AG09319 (cell line): ENCODE measurements at regions not wholly inside any gene's neighbourhood (a gene's known extent, or its start where the extent isn't known, plus 50 kb on each side); places are given as distances from the start of the nearest gene placed in this dataset.

Source experiments
- DNase-seq: peaks from one replicate; pipeline ENCODE4 v3.0.0-alpha.2; 2010; ENCODE audit warnings: low read depth; ENCODE audit errors: extremely low read depth
- TF ChIP-seq, protein P1 (sequence below): IDR thresholded peaks from 2 replicates; pipeline ENCODE4 v1.5.1; 2011; ENCODE audit warnings: low read depth, mild to moderate bottlenecking, inconsistent platforms, low read length, moderate library complexity

DNA sequence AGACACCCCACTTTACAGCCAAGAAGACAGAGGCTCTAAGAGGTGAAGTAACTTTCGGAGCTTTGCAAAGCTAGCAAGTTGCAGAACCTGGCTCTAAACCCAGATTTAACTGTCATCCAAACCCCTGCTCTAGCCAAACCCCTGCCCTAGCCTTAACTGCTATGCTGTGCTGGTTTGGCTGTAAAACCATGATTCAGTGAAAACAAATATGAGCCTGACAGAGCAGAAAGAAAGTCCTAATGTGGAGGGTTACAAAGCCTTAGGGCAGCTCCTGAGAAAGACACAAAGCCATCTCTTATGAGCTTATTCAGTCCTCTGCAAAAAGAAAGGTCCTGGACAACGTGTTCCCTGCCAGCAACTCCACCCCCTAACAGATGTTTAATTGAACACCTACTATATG, 172.8 kb downstream of the KATNAL1 start:
- no peak for DNase-seq
- TF ChIP-seq, protein P1, sequence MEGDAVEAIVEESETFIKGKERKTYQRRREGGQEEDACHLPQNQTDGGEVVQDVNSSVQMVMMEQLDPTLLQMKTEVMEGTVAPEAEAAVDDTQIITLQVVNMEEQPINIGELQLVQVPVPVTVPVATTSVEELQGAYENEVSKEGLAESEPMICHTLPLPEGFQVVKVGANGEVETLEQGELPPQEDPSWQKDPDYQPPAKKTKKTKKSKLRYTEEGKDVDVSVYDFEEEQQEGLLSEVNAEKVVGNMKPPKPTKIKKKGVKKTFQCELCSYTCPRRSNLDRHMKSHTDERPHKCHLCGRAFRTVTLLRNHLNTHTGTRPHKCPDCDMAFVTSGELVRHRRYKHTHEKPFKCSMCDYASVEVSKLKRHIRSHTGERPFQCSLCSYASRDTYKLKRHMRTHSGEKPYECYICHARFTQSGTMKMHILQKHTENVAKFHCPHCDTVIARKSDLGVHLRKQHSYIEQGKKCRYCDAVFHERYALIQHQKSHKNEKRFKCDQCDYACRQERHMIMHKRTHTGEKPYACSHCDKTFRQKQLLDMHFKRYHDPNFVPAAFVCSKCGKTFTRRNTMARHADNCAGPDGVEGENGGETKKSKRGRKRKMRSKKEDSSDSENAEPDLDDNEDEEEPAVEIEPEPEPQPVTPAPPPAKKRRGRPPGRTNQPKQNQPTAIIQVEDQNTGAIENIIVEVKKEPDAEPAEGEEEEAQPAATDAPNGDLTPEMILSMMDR, result no peak

- DNase-seq, result no peak
- TF ChIP-seq, protein P1, result no peak
These were observed 173.4 kb downstream of the KATNAL1 start for GRCh38 chr13:30133996-30134395.

DNA sequence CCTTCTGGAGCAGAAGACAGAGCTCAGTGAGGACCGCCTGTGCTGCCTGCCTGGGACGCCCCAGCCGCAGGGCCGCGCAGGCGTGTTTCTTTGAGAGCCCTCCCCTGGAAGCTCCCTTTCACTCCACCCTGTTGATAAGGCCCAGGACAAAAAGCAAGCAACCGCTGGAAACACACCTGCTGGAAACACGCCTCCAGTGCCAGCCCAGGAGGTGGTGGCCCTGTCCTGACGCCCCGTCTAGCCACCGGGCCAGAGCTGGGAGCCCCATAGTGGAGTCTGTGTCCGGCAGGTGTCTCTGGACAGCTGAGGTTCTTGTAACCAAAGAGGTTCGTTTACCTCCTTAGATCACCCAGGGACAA, 173.8 kb downstream of the KATNAL1 start:
- DNase-seq, result no peak
- TF ChIP-seq, protein P1, result no peak

DNA sequence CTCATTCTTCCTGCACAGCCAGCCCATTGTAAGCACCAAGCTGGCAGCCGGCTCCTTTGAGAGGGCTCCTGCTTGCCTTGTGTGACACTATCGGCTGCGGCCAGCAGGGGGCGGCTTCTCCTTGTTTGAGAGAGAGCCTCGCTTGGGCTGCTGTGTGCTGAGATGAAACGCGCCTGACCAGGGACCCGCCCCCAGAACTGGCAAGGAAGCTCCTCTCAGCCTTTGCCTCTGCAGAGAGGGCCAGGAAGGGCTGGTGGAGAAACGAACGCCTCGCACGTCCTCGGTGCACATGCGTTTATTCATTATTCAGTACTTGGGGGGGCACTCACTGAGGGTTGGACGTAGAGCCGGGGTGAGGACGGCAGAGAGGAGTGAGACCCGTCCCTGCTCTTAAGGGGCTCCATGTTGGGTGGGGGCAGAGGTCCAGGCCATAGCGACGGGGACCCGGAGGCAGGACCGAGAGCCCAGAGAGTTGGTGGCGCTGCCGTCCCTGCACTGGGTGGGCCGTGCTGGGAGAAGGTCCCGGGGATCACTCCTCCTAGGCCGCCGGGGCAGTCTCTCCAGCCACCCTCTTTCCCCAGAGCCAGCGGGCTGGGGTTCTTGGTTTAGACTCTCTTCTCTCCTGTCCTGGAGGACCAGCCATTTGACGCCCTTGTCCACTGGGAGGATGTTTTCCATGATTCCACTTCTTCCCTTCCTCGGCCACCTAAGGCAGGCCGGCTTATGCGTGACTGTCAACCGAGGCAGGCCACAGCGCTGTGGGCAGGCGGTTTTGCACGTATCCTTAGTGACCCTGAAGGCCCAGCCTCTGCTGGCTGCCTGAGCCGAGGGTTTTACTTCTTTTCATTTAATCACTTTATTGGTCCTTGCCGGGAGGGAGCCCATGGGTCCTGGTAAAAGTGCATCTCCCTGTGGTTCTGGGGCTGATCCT, 174.5 kb downstream of the KATNAL1 start:
- peak; percentile 80 for DNase-seq
- TF ChIP-seq, protein P1, result peak; percentile 93

DNA sequence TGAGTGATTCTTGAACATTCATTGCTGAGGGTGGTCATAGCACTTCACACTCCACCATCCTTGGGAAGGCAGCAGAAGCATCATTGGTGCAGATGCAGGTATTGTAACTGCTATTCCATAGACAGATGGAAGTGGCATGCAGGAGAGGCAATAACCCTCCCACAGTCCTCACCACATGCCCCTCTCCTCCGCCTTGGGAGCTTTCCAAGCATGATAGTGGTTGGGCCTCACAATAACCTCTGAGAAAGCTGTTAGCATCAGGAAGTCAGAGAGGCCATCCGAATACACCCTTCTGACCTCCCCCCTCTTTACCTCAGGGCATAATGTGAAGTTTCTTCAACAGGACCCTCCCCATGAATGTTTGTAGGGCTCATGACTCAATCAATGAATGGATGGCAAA, 177.9 kb downstream of the KATNAL1 start:
- TF ChIP-seq, protein P1, result no peak
- no peak for DNase-seq

DNA sequence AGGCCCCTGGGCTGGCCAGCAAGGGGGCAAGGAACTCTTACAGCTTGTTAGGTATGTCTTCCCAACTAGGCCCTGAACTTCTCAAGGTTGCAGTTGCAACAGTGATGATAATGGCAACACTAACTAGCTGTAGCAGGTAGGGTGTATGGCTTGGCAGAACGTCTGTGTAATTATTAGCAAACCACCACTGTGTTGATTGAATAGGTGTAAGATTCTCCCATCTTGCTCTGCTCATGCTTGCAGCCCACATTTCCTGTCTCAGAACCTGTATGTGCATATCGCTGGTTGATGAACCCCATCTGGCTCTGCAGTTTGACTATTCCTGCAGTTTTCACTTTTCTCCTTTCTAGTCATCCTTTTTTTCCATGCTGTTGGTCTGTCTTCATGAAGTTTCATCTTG, 178.8 kb downstream of the KATNAL1 start:
- TF ChIP-seq, protein P1, result no peak
- no peak for DNase-seq

- TF ChIP-seq, protein P1, result no peak
- DNase-seq, result no peak
These were observed 179.3 kb downstream of the KATNAL1 start for GRCh38 chr13:30128095-30128494.
